Brain microvascular endothelial cell (primary cell): ENCODE measurements at regions not wholly inside any gene's neighbourhood (a gene's known extent, or its start where the extent isn't known, plus 50 kb on each side); places are given as distances from the start of the nearest gene placed in this dataset.

Experiments
- DNase-seq: peaks from one replicate; pipeline ENCODE4 v3.0.0-alpha.2; 2020
- H3K27ac ChIP-seq: fragments of 250-450 bp; sonication (Bioruptor Pico); 2 replicates; pipeline ENCODE4 v1.5.1; 2020; ENCODE audit warnings: mild to moderate bottlenecking, moderate library complexity
- H3K27me3 ChIP-seq: fragments of 250-450 bp; sonication (Bioruptor Pico); replicated peaks from 2 replicates; pipeline ENCODE4 v1.5.1; 2020; ENCODE audit warnings: mild to moderate bottlenecking
- H3K36me3 ChIP-seq: fragments of 250-450 bp; sonication (Bioruptor Pico); replicated peaks from 2 replicates; pipeline ENCODE4 v1.5.1; 2020; ENCODE audit warnings: mild to moderate bottlenecking
- H3K4me3 ChIP-seq: 2 replicates; pipeline ENCODE4 v1.5.1; 2011; ENCODE audit warnings: low read depth, mild to moderate bottlenecking, control low read depth, low read length, moderate library complexity
- in situ Hi-C: cut with HindIII; loops from 2 replicates; pipeline ENCODE4 v1.10.0; 2017; ENCODE audit warnings: low sequenced_read_pairs, low pct_ligation_motif_present
- TF ChIP-seq, protein P1 (sequence below): IDR thresholded peaks from 2 replicates; pipeline ENCODE4 v1.5.1; 2011; ENCODE audit warnings: low read depth, mild to moderate bottlenecking, moderate library complexity, low read length, control low read depth, inconsistent platforms; ENCODE audit errors: missing control alignments

GRCh38 chr3:159319156-159319555 is 517.3 kb downstream of the MFSD1 start:
- in situ Hi-C loops: no loop called here

GRCh38 chr3:159322322-159322939 is 520.6 kb downstream of the MFSD1 start:
- Histone ChIP-seq H3K4me3 (no peak overlapping the region), H3K27ac (no peak overlapping the region), H3K27me3 (no peaks in the 10 kb centered on the region), H3K36me3 (no peaks in the 10 kb centered on the region)
- DNase-seq: peak; percentile 8
- TF ChIP-seq, protein P1, sequence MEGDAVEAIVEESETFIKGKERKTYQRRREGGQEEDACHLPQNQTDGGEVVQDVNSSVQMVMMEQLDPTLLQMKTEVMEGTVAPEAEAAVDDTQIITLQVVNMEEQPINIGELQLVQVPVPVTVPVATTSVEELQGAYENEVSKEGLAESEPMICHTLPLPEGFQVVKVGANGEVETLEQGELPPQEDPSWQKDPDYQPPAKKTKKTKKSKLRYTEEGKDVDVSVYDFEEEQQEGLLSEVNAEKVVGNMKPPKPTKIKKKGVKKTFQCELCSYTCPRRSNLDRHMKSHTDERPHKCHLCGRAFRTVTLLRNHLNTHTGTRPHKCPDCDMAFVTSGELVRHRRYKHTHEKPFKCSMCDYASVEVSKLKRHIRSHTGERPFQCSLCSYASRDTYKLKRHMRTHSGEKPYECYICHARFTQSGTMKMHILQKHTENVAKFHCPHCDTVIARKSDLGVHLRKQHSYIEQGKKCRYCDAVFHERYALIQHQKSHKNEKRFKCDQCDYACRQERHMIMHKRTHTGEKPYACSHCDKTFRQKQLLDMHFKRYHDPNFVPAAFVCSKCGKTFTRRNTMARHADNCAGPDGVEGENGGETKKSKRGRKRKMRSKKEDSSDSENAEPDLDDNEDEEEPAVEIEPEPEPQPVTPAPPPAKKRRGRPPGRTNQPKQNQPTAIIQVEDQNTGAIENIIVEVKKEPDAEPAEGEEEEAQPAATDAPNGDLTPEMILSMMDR: peak; percentile 90
- in situ Hi-C loops: no loop called here

More at GRCh38 chr3:159319156-159319555, 517.3 kb downstream of the MFSD1 start:
- Histone ChIP-seq H3K36me3 (no peaks in the 10 kb centered on the region), H3K4me3 (no peak overlapping the region), H3K27me3 (no peaks in the 10 kb centered on the region), H3K27ac (no peak overlapping the region)
- TF ChIP-seq, protein P1: no peak
- no peak for DNase-seq

DNA sequence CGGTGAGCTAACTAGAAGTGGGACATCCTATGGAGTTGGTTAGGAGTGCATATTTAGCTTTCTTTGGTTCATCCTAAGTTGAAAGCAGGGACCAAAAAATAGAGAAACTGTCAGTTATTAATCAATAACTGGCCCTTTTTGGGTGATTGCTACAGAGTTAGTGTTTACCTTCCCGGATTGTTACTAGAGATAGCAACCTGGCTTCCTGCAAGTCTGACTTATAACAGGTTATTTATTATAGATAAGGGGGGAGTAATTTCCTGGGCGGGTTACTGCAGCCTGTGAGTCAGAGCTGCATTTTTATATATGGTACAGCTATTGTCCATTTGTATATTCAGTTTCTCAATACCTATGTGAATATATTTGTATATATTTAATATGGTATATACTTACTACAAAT is 522.0 kb downstream of the MFSD1 start:
- DNase-seq: no peak
- H3K36me3 ChIP-seq: no peaks in the 10 kb centered on the region
- TF ChIP-seq, protein P1: no peak
- no peak overlapping the region for H3K27ac ChIP-seq
- in situ Hi-C loops: no loop called here
- H3K27me3 ChIP-seq: no peaks in the 10 kb centered on the region
- no peak overlapping the region for H3K4me3 ChIP-seq

DNA sequence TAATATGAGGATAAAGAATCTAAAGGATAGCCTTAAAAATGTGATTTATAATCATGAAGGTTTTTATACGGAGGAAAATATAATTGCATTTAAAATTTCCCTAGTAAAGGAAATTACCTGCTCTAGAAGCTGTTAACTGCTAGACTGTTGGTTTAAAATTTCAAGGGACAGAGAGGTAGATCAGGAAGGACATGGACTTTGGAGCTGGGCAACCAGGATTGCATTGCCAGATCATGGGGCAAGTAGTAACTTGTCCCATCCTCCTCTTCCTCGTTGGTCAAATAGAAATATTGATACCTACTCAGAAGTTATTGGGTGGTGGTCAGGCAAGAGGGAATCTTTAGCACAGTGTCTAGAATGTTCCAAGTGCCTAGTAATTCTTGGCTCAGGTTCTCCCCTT is 525.1 kb downstream of the MFSD1 start:
- H3K27ac ChIP-seq: no peak overlapping the region
- in situ Hi-C loops: no loop called here
- TF ChIP-seq, protein P1: no peak
- no peaks in the 10 kb centered on the region for H3K36me3 ChIP-seq
- no peak for DNase-seq
- no peak overlapping the region for H3K4me3 ChIP-seq
- no peaks in the 10 kb centered on the region for H3K27me3 ChIP-seq

DNA sequence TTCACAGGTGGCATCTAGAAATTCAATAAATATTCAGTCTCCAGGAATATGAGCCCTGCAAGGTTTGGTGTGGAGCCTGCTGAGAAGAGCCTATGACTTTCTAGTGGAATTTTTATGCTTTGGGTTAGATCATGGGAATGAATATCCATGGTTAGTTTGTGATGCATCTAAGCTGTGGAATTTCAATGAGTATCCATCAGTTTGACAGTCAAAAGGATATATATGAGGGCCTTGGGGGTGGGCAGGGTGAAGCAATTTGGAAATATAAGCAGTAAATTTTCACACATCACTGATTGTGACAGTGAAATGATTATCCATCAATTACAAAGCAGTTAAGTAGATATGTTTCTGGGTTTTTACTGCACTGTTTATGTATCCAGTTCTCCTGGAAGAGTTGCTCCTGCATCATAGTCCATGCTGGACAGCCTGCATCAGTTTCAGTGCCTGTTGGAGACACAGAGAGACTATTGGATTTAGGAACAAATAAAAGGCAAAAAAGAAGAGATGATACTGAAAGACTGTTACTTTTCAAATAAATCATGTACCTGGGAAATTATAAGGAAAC is 530.8 kb downstream of the MFSD1 start:
- in situ Hi-C loops: no loop called here
- Histone ChIP-seq H3K27ac (no peak overlapping the region), H3K4me3 (no peak overlapping the region), H3K27me3 (no peaks in the 10 kb centered on the region), H3K36me3 (no peaks in the 10 kb centered on the region)
- TF ChIP-seq, protein P1: no peak
- DNase-seq: no peak

DNA sequence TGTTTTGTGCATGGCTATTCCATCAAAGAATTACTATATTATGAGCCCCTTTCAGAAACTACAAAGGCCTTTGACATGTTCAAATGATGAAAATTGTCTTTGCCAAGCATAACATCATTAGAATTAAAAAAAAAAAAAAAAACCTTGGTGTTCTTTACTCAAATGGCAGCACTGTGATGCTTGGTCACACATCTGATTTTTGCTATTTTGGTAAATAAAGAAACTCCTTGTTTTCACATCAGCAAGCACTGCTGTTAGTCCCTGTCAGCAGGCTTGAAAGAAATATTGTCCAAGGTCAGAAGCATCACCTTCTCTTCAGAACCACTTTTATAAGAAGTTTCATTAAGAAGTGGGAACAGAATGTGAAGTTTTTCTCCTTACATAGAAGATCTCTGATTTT is 537.3 kb downstream of the MFSD1 start:
- DNase-seq: no peak
- TF ChIP-seq, protein P1: no peak
- no peak overlapping the region for H3K27ac ChIP-seq
- in situ Hi-C loops: no loop called here
- H3K4me3 ChIP-seq: no peak overlapping the region
- H3K27me3 ChIP-seq: no peaks in the 10 kb centered on the region
- H3K36me3 ChIP-seq: no peaks in the 10 kb centered on the region
